IMR-90 (cell line): ENCODE measurements at regions not wholly inside any gene's neighbourhood (a gene's known extent, or its start where the extent isn't known, plus 50 kb on each side); places are given as distances from the start of the nearest gene placed in this dataset.

Experiments
- BHLHE40 ChIP-seq: fragments of 150-350 bp; IDR thresholded peaks from 2 replicates; pipeline ENCODE4 v1.6.1; 2016; ENCODE audit warnings: mild to moderate bottlenecking, low read depth, low read length
- CEBPB ChIP-seq: IDR thresholded peaks from 2 replicates; pipeline ENCODE4 v1.6.1; 2012; ENCODE audit warnings: low read depth, low read length, improper control_type of control experiment
- CHD1 ChIP-seq: IDR thresholded peaks from 2 replicates; pipeline ENCODE4 v1.6.1; 2012; ENCODE audit warnings: low read depth, low read length, improper control_type of control experiment
- FOS ChIP-seq: fragments of 150-350 bp; IDR thresholded peaks from 2 replicates; pipeline ENCODE4 v1.6.1; 2016; ENCODE audit warnings: low read depth, low read length
- MAZ ChIP-seq: IDR thresholded peaks from 2 replicates; pipeline ENCODE4 v1.6.1; 2012; ENCODE audit warnings: low read depth, mild to moderate bottlenecking, low read length, improper control_type of control experiment, moderate library complexity, borderline replicate concordance
- POLR2A ChIP-seq: IDR thresholded peaks from 2 replicates; pipeline ENCODE4 v1.6.1; 2012; ENCODE audit warnings: mild to moderate bottlenecking, low read depth, low read length
- RAD21 ChIP-seq: IDR thresholded peaks from 2 replicates; pipeline ENCODE4 v1.6.1; 2012; ENCODE audit warnings: low read length, improper control_type of control experiment
- RFX5 ChIP-seq: IDR thresholded peaks from 2 replicates; pipeline ENCODE4 v1.8.0; 2012; ENCODE audit warnings: low read depth, mild to moderate bottlenecking, low read length, moderate library complexity
- USF2 ChIP-seq: fragments of 150-350 bp; IDR thresholded peaks from 2 replicates; pipeline ENCODE4 v1.6.1; 2017; ENCODE audit warnings: mild to moderate bottlenecking, antibody characterized with exemption, low read length, low read depth
- TF ChIP-seq, protein P1 (sequence below): conservative IDR thresholded peaks from 2 replicates; pipeline ENCODE4 v1.5.1; 2012; ENCODE audit warnings: mild to moderate bottlenecking, low read depth, low read length, improper control_type of control experiment
- TF ChIP-seq, protein P2 (sequence below): fragments of 150-350 bp; IDR thresholded peaks from 2 replicates; pipeline ENCODE4 v1.6.1; 2016; ENCODE audit warnings: low read depth, mild to moderate bottlenecking, low read length, moderate library complexity, borderline replicate concordance

DNA sequence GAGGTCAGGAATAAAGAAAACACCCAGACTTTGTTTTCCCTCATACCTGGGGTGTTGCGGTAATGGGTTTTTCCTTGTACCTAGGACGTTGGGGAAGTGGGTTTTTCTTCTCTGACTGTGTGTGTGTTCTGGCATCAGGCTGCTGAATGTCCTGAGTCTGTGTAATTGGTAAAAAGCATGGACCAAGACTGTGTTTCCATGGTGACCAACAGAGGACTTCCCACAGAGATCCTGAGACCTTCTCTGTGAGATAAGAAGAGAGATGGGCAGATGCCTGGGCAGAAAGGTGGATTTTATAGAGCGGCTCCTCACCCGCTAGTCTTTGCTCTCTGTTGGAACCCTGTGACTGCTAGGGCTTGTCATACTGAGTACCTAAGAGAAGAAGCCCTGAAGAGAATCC lies 135.4 kb upstream of the GGTLC1 start:
- TF ChIP-seq POLR2A (no peak), RFX5 (no peak), CEBPB (no peak), CHD1 (no peak), FOS (no peak), RAD21 (no peak), MAZ (no peak), USF2 (no peak), BHLHE40 (no peak)
- TF ChIP-seq, protein P1, sequence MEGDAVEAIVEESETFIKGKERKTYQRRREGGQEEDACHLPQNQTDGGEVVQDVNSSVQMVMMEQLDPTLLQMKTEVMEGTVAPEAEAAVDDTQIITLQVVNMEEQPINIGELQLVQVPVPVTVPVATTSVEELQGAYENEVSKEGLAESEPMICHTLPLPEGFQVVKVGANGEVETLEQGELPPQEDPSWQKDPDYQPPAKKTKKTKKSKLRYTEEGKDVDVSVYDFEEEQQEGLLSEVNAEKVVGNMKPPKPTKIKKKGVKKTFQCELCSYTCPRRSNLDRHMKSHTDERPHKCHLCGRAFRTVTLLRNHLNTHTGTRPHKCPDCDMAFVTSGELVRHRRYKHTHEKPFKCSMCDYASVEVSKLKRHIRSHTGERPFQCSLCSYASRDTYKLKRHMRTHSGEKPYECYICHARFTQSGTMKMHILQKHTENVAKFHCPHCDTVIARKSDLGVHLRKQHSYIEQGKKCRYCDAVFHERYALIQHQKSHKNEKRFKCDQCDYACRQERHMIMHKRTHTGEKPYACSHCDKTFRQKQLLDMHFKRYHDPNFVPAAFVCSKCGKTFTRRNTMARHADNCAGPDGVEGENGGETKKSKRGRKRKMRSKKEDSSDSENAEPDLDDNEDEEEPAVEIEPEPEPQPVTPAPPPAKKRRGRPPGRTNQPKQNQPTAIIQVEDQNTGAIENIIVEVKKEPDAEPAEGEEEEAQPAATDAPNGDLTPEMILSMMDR: no peak
- TF ChIP-seq, protein P2, sequence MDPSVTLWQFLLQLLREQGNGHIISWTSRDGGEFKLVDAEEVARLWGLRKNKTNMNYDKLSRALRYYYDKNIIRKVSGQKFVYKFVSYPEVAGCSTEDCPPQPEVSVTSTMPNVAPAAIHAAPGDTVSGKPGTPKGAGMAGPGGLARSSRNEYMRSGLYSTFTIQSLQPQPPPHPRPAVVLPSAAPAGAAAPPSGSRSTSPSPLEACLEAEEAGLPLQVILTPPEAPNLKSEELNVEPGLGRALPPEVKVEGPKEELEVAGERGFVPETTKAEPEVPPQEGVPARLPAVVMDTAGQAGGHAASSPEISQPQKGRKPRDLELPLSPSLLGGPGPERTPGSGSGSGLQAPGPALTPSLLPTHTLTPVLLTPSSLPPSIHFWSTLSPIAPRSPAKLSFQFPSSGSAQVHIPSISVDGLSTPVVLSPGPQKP: no peak
